SK-N-MC (cell line): ENCODE measurements at regions not wholly inside any gene's neighbourhood (a gene's known extent, or its start where the extent isn't known, plus 50 kb on each side); places are given as distances from the start of the nearest gene placed in this dataset.

Experiments
- EZH2 ChIP-seq: fragments of 200-600 bp; sonication (generic); IDR thresholded peaks from one replicate; pipeline ENCODE4 v1.6.1; 2017; ENCODE audit warnings: antibody characterized with exemption
- POLR2AphosphoS5 ChIP-seq: IDR thresholded peaks from 2 replicates; pipeline ENCODE4 v1.6.1; 2012; ENCODE audit warnings: mild to moderate bottlenecking, low read depth, low read length, borderline replicate concordance

GRCh38 chr2:175597286-175597685 is 404.8 kb downstream of the LNPK start:
- TF ChIP-seq POLR2AphosphoS5: no peak
- no peak for TF ChIP-seq EZH2
